DND-41 (cell line): ENCODE measurements at regions not wholly inside any gene's neighbourhood (a gene's known extent, or its start where the extent isn't known, plus 50 kb on each side); places are given as distances from the start of the nearest gene placed in this dataset.

ENCODE experiments used
- ATAC-seq: fragments of 200-7000 bp; cut with Tn5 transposase; 3 replicates; pipeline ENCODE4 v1.9.1; 2021; ENCODE audit warnings: low read depth; ENCODE audit not compliant: insufficient read depth
- DNase-seq: peaks from one replicate; pipeline ENCODE4 v3.0.0-alpha.2; 2020
- H2AFZ ChIP-seq: 2 replicates; pipeline ENCODE4 v1.6.0; 2012; ENCODE audit warnings: low read depth, low read length
- H3K27ac ChIP-seq: 2 replicates; pipeline ENCODE4 v1.5.1; 2012; ENCODE audit warnings: low read length, inconsistent platforms
- H3K27me3 ChIP-seq: fragments of 200-600 bp; sonication (generic); 2 replicates; pipeline ENCODE4 v1.6.0; 2012; ENCODE audit warnings: low read length, mild to moderate bottlenecking, inconsistent platforms; ENCODE audit not compliant: insufficient read depth, poor library complexity
- H3K36me3 ChIP-seq: 2 replicates; pipeline ENCODE4 v1.5.1; 2012; ENCODE audit warnings: low read length, inconsistent platforms; ENCODE audit not compliant: insufficient read depth
- H3K4me1 ChIP-seq: 2 replicates; pipeline ENCODE4 v1.5.1; 2012; ENCODE audit warnings: mild to moderate bottlenecking, low read length; ENCODE audit not compliant: insufficient read depth
- H3K4me2 ChIP-seq: 2 replicates; pipeline ENCODE4 v1.6.0; 2012; ENCODE audit warnings: mild to moderate bottlenecking, moderate library complexity, low read length, inconsistent platforms; ENCODE audit not compliant: insufficient read depth
- H3K4me3 ChIP-seq, 2 experiments: fragments of 200-600 bp in 1 of 2; shearing (Covaris generic) in 1 of 2; 2 replicates each; pipeline ENCODE4 v1.5.1; 2012 to 2016; ENCODE audit warnings: inconsistent platforms in 2 of 2, low read length in 2 of 2, mild to moderate bottlenecking in 2 of 2, low read depth in 1 of 2, moderate library complexity in 1 of 2
- H3K79me2 ChIP-seq: 2 replicates; pipeline ENCODE4 v1.6.0; 2012; ENCODE audit warnings: low read length, inconsistent platforms; ENCODE audit not compliant: insufficient read depth
- H3K9ac ChIP-seq: 2 replicates; pipeline ENCODE4 v1.6.0; 2012; ENCODE audit warnings: low read depth, mild to moderate bottlenecking, inconsistent platforms, low read length, moderate library complexity
- H3K9me3 ChIP-seq: 2 replicates; pipeline ENCODE4 v1.5.1; 2012; ENCODE audit warnings: low read length, moderate library complexity, mild to moderate bottlenecking, inconsistent platforms; ENCODE audit not compliant: insufficient read depth, severe bottlenecking
- H4K20me1 ChIP-seq: 2 replicates; pipeline ENCODE4 v1.6.0; 2012; ENCODE audit warnings: low read length; ENCODE audit not compliant: insufficient read depth
- EZH2 ChIP-seq: IDR thresholded peaks from 3 replicates; pipeline ENCODE4 v1.6.1; 2012; ENCODE audit warnings: borderline replicate concordance, low read depth, mild to moderate bottlenecking, moderate library complexity, low read length, inconsistent platforms; ENCODE audit not compliant: severe bottlenecking
- TF ChIP-seq, protein P1 (sequence below): IDR thresholded peaks from 2 replicates; pipeline ENCODE4 v1.5.1; 2012; ENCODE audit warnings: borderline replicate concordance, low read length, moderate library complexity, mild to moderate bottlenecking; ENCODE audit not compliant: poor library complexity, severe bottlenecking; ENCODE audit errors: extremely low read depth

DNA sequence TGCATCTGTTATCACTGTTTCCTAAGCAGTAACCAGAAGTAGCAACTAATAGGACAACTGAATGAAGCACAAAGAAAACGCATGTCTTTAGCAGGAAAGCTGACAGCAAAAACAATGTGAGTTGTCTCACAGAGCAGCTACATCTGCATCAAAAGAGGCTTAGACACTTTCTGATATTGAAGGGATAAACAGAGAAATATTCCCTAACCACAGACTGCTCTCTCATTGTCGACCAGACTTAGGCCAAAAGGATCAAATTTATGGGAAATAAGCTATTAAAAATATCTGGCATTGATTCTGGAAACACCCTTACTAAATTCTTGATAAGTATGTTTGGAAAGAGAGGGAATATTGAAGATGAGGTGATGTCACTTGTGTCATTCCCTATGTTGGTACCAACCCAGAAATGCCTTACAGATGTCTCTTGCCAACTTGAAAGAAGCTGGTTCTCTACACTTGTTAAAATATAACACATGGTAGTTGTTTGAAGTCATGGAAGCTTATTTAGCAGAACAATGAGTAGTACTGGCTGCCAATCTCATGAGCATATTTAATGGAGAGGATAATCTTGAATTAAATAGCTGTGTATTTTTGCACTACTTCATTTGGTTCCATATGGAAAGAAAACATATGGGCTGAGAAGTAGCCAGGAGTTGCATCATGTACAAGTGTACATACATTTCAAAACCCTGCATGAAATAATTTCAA, 929.3 kb upstream of the MAN1A1 start:
- Histone ChIP-seq H4K20me1 (no peaks in the 10 kb centered on the region), H3K9me3 (no peaks in the 10 kb centered on the region), H2AFZ (no peak overlapping the region), H3K9ac (no peak overlapping the region), H3K79me2 (no peaks in the 10 kb centered on the region), H3K4me3 (no peak overlapping the region), H3K4me2 (no peak overlapping the region), H3K27me3 (no peaks in the 10 kb centered on the region), H3K4me1 (no peaks in the 10 kb centered on the region), H3K36me3 (no peaks in the 10 kb centered on the region), H3K27ac (no peak overlapping the region)
- ATAC-seq (no peak), DNase-seq (no peak)
- TF ChIP-seq, protein P1, sequence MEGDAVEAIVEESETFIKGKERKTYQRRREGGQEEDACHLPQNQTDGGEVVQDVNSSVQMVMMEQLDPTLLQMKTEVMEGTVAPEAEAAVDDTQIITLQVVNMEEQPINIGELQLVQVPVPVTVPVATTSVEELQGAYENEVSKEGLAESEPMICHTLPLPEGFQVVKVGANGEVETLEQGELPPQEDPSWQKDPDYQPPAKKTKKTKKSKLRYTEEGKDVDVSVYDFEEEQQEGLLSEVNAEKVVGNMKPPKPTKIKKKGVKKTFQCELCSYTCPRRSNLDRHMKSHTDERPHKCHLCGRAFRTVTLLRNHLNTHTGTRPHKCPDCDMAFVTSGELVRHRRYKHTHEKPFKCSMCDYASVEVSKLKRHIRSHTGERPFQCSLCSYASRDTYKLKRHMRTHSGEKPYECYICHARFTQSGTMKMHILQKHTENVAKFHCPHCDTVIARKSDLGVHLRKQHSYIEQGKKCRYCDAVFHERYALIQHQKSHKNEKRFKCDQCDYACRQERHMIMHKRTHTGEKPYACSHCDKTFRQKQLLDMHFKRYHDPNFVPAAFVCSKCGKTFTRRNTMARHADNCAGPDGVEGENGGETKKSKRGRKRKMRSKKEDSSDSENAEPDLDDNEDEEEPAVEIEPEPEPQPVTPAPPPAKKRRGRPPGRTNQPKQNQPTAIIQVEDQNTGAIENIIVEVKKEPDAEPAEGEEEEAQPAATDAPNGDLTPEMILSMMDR, result no peak
- no peak for TF ChIP-seq EZH2

DNA sequence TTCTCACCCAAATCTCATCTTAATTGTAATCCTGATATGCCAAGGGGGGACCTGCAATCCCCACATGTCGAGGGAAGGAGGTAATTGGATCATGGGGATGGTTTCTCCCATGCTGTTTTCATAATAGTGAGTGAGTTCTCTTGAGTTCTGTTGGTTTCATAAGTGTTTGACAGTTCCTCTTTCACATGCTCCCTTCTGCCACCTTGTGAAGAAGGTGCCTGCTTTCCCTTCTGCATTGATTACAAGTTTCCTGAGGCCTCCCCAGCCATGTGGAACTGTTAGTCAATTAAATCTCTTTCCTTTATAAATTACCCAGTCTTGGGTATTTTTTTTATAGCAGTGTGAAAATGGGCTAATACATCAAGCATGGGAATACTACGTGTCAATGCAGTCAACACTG, 925.0 kb upstream of the MAN1A1 start:
- ATAC-seq (no peak), DNase-seq (no peak)
- H3K79me2 ChIP-seq, result no peaks in the 10 kb centered on the region
- H3K9me3 ChIP-seq, result no peaks in the 10 kb centered on the region
- H3K4me2 ChIP-seq, result no peak overlapping the region
- no peak overlapping the region for H3K9ac ChIP-seq
- no peaks in the 10 kb centered on the region for H3K4me1 ChIP-seq
- H3K27ac ChIP-seq, result no peak overlapping the region
- no peaks in the 10 kb centered on the region for H4K20me1 ChIP-seq
- no peak overlapping the region for H2AFZ ChIP-seq
- no peaks in the 10 kb centered on the region for H3K27me3 ChIP-seq
- H3K4me3 ChIP-seq, result no peak overlapping the region
- no peak for TF ChIP-seq EZH2
- TF ChIP-seq, protein P1, result no peak
- no peaks in the 10 kb centered on the region for H3K36me3 ChIP-seq

DNA sequence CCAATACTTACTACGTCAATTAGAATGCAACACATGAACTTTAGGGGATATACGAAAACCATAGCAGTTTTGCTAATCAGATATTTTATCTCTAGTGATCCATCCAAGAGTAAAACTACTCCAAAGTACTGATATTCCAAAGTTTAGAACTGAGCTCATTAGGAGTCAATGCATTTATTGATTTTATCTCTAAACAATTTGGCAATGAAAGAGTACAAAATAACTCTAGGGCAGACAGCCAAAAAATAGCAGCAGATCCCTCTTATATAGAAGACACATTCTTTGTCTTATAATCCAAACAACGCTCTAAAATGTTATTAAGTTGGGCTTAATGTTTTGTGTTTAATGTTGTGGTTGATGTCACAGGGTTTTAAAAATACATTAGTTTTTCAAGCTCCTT, 923.9 kb upstream of the MAN1A1 start:
- Histone ChIP-seq H3K9me3 (no peaks in the 10 kb centered on the region), H4K20me1 (no peaks in the 10 kb centered on the region), H3K9ac (no peak overlapping the region), H2AFZ (no peak overlapping the region), H3K27ac (no peak overlapping the region), H3K4me1 (no peaks in the 10 kb centered on the region), H3K79me2 (no peaks in the 10 kb centered on the region), H3K27me3 (no peaks in the 10 kb centered on the region), H3K4me2 (no peak overlapping the region), H3K4me3 (no peak overlapping the region), H3K36me3 (no peaks in the 10 kb centered on the region)
- no peak for DNase-seq
- TF ChIP-seq EZH2, result no peak
- TF ChIP-seq, protein P1, result no peak
- ATAC-seq, result no peak
